Erythroblast (primary cell): ENCODE measurements at regions not wholly inside any gene's neighbourhood (a gene's known extent, or its start where the extent isn't known, plus 50 kb on each side); places are given as distances from the start of the nearest gene placed in this dataset.
A peak's percentile ranks its signal among the peaks of the same experiment; 100 is the strongest.

Experiments
- DNase-seq, 2 experiments: peaks; one replicate each; lab custom pipeline; 2025; lab: John Stamatoyannopoulos, UW
- GATA1 ChIP-seq: IDR thresholded peaks from 2 replicates; pipeline ENCODE4 v1.6.1; 2011; ENCODE audit warnings: low read depth, mild to moderate bottlenecking, control low read depth, low read length, moderate library complexity
- POLR2A ChIP-seq: IDR thresholded peaks from 2 replicates; pipeline ENCODE4 v1.6.1; 2011; ENCODE audit warnings: mild to moderate bottlenecking, low read length

GRCh38 chr3:170723241-170723640 lies 137.4 kb upstream of the SLC7A14 start:
- no peak for DNase-seq
- no peak for TF ChIP-seq POLR2A
- no peak for TF ChIP-seq GATA1

GRCh38 chr3:170721563-170721962 lies 135.7 kb upstream of the SLC7A14 start:
- DNase-seq: no peak
- no peak for TF ChIP-seq POLR2A
- no peak for TF ChIP-seq GATA1

DNA sequence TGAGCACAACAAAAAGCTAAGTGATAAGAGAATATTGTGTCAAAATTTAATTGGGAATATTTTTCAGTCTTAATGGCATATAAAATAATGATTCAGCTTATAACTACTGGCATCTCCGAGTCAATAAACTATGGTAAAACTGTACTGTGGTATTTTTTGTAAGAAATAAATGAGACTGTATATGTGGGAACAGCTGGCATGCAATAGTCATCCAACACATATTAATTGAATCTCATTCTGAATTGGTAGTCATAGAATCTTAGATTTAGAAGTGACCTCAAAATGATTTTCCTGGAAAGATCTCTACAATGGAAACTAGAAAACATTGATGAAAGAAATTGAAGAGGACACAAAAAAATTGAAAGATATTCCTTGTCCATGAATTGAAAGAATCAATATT lies 133.4 kb upstream of the SLC7A14 start:
- no peak for DNase-seq
- TF ChIP-seq POLR2A (no peak), GATA1 (no peak)

DNA sequence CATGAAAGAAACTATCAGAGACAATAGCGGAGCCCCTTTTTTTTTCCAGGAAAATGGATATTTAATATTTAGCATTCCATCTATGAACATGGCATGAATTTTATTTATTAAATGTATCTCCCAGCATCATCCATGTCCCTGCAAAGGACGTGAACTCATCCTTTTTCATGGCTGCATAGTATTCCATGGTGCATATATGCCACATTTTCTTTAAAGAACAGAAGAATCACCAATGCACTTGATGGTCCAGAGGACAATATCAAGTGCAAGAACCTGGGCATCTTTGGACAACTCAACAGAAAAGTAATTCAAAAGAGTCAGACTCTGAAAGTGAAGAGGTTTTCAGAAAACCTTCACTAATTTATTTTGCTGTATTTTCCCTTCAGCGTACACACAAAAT lies 133.0 kb upstream of the SLC7A14 start:
- TF ChIP-seq POLR2A (no peak), GATA1 (no peak)
- no peak for DNase-seq

DNA sequence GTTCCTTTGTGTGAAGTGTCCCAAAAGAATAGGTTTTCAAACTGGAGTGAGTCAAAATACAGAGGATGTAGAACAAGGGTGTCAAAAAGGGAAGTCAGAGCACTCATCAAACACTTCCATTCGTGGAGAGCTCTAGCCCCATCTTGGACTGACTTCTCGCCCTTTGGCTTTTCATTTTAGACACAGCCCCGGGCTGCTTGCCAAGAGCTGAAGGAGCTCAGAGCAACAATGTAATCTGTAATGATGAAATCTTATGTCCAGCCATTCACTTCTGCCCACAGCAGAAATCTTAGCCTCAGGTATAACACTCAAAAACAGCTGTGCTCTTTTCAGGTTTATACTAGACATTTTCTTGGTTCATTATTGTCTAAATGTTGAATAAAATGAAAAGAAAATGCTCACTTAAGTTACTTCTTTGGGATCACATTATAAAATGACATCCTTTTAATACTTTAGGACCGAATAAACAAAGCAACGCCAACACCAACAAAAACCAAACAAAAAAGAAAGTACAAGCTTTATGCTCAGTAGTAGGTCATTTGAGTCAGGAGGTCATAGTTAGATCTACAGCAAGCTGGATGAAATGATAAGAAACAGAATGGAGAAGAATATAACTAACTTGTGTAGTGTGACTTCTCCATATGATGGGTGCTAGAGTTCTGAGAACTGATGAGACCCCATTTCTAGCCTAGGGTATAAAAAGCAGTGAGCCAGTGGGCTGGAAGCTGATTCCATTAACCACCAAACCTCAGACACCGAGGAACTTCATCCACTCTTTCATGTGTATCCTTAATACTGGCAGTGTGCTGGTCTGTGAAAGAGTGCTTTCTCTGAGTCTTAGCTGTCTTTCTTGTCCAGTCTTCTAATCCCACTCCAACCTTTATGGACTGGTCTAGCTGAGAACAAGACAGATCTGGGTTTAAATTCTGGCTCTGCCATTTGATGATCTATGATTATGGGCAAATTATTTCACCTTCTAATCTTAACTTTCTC lies 131.8 kb upstream of the SLC7A14 start:
- peak; percentile 39 to 67 for DNase-seq
- TF ChIP-seq POLR2A (no peak), GATA1 (no peak)

DNA sequence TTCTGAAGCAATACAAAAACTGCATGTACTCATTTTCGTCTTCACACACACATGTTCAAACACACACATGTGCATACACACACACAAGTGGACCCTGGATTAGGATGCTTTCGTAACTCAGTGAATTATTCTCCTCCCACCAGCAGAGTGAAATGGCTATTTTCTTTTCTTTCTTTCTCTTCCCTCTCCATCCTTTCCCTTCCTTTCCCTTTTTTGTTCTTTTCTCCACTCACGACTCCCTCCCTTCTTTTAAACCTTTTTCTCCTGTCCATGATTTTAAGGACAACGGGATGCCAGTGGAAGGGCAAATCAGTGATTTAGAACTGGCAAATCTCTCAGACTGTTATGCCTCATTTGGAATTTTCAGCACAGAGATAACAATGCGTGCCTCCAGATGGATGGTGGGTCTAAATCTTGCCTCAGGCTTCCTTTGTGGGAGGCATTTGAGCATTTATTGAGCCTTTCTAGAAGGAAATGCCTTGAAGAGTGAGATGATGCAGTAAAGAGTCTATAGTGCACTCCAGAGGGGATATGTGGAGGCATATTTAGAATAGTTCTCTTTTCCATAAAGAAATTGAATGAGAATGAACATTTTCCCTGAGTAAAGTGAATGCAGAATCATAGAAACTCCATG lies 130.4 kb upstream of the SLC7A14 start:
- no peak for DNase-seq
- TF ChIP-seq GATA1: no peak
- TF ChIP-seq POLR2A: no peak

- no peak for DNase-seq
- TF ChIP-seq GATA1 (no peak), POLR2A (no peak)
These were observed 129.0 kb upstream of the SLC7A14 start for GRCh38 chr3:170714562-170715535.

DNA sequence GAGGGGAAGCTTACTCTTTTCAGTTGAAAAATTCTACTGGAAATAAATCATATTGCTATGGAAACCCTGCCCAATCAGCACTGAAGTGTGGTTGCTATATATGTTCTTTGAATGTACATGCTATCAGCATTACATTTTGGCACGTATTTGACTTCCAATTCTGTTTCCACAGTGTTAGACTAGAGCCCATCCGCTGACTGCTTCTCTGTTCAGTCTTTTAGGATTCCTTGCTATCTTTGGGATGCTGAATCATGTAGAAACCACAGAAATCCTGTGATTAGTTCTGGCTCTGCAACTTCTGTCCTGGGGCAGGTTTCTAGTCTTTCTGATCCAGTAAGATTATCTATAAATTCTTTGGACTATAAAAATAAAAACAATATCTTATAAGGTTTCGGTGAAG lies 128.2 kb upstream of the SLC7A14 start:
- TF ChIP-seq POLR2A: no peak
- TF ChIP-seq GATA1: no peak
- DNase-seq: no peak

DNA sequence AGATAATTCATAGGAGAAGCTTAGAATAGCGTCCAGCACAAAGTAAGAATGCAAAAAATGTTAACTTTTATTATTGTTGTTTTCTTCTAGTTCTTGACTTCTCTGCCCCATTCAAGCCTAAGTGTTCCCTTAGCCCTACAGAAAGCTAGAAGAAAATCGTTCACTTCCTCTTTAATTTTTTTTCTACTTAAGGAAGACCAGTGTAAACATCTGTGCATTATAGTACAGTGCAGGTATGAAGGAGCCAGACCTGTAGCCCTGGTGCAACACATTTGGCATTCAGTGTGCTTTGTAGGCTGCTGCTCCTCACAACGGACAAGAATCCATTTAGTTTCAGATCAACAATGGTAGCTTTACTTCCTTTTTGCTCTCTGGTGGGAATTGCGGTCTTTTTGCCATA lies 127.8 kb upstream of the SLC7A14 start:
- no peak for TF ChIP-seq POLR2A
- TF ChIP-seq GATA1: no peak
- DNase-seq: no peak

DNA sequence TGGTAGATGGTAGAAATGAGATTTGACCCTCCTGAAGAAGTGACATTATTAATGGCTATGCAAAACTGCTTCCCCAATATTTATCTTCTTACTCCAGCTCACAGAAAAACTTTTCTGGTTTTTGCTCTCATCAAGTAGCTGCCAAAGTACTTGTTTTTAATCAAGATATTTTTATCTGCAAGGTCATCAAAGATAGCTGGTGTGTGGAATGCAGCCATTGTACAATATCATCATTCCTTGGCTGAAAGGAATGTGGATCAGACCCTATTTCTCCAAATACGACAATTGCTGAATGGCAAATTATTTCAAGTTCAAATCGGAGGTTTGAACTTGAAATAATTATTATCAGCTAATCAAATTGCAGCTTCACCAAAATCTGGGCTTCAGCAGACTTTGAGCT lies 126.9 kb upstream of the SLC7A14 start:
- DNase-seq: peak in 1 of 2 experiments; percentile 8
- no peak for TF ChIP-seq POLR2A

DNA sequence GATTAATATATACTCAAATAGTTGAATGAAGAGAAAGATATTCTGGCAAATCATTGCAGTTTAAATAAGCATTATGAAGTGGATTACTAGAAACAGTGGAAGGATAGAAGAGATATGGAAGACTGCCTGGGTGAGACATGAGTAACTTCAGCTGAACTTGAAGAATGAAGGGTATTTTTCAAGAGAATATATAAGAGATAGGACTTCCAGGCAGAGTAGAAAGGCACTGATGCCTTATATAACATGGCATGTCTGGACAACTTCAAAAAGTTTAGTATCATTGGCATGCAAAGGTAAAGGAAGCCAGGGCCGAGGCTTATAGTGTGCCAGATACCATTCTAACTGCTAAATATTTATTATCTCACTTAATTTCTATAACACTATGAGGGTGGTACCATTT lies 126.5 kb upstream of the SLC7A14 start:
- no peak for DNase-seq
- TF ChIP-seq GATA1 (no peak), POLR2A (no peak)

- no peak for DNase-seq
- TF ChIP-seq POLR2A (no peak), GATA1 (no peak)
These were observed 125.9 kb upstream of the SLC7A14 start for GRCh38 chr3:170711786-170712185.

DNA sequence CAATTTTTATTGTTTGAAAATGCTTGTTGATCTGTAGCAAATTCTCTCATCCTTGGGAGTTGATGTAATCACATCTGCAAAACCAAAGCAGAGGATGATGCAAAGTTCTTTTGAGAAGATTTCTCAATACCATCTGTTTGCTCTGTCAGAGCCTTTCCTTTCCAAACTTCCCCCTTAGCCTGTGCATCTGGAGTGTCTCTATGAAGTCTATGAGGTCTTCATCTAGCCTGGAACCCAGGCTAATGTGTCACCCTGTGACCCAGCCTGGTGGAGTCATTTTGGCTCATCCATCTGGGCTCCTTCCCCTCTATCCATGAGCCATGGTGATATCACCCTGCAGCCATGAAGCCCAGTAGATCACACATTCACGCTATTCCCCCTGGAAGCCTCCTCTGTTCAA lies 123.2 kb upstream of the SLC7A14 start:
- TF ChIP-seq POLR2A (no peak), GATA1 (no peak)
- DNase-seq: no peak
